Body of pancreas (tissue), 4 donors: ENCODE measurements at regions not wholly inside any gene's neighbourhood (a gene's known extent, or its start where the extent isn't known, plus 50 kb on each side); places are given as distances from the start of the nearest gene placed in this dataset.

Experiments used
- POLR2A ChIP-seq, 3 donors: fragments of 450-650 bp; IDR thresholded peaks; one replicate each; pipeline ENCODE4 v1.6.1; 2016; ENCODE audit warnings: antibody characterized with exemption in 3 of 3, mild to moderate bottlenecking in 2 of 3
- TF ChIP-seq, protein P1 (sequence below), 7 experiments: fragments of 450-650 bp in 4 of 7; fragments of 200-600 bp in 3 of 7; sonication (generic) in 3 of 7; IDR thresholded peaks; one replicate each; pipeline ENCODE4 v1.5.1; 2016 to 2019; ENCODE audit warnings: antibody characterized with exemption in 7 of 7

DNA sequence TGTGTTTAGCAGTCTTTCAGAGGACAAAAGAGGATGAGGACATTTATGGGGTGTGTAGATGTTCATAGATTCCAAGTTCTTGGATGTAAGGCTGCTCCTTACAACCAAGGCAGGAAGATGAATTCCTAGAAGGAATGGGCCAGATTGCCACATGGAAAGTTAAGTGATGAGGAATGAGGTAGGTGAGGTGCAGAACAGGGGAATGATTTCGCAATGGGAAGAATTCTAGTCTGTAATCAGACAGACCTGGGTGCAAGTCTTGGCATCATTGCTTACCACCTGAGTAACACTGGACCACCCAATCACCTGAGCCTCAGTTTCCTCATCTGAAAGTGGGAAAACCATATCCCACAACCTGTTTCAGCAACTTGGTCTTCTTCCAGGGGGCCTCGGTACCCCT, 174.9 kb downstream of the IER5 start:
- TF ChIP-seq, protein P1, sequence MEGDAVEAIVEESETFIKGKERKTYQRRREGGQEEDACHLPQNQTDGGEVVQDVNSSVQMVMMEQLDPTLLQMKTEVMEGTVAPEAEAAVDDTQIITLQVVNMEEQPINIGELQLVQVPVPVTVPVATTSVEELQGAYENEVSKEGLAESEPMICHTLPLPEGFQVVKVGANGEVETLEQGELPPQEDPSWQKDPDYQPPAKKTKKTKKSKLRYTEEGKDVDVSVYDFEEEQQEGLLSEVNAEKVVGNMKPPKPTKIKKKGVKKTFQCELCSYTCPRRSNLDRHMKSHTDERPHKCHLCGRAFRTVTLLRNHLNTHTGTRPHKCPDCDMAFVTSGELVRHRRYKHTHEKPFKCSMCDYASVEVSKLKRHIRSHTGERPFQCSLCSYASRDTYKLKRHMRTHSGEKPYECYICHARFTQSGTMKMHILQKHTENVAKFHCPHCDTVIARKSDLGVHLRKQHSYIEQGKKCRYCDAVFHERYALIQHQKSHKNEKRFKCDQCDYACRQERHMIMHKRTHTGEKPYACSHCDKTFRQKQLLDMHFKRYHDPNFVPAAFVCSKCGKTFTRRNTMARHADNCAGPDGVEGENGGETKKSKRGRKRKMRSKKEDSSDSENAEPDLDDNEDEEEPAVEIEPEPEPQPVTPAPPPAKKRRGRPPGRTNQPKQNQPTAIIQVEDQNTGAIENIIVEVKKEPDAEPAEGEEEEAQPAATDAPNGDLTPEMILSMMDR (IDR thresholded peaks at IDR 0.05) = no peak
- TF ChIP-seq POLR2A (IDR thresholded peaks at IDR 0.05) = no peak
